DND-41 (cell line): ENCODE measurements at regions not wholly inside any gene's neighbourhood (a gene's known extent, or its start where the extent isn't known, plus 50 kb on each side); places are given as distances from the start of the nearest gene placed in this dataset.
"Not testable (repeated sequence)": the region's sequence is repeated elsewhere in the genome, so short reads cannot be mapped to it uniquely, and the experiment has no call there.

Experiments
- EZH2 ChIP-seq: IDR thresholded peaks from 3 replicates; pipeline ENCODE4 v1.6.1; 2012; ENCODE audit warnings: borderline replicate concordance, low read depth, mild to moderate bottlenecking, moderate library complexity, low read length, inconsistent platforms; ENCODE audit not compliant: severe bottlenecking
- TF ChIP-seq, protein P1 (sequence below): IDR thresholded peaks from 2 replicates; pipeline ENCODE4 v1.5.1; 2012; ENCODE audit warnings: borderline replicate concordance, low read length, moderate library complexity, mild to moderate bottlenecking; ENCODE audit not compliant: poor library complexity, severe bottlenecking; ENCODE audit errors: extremely low read depth

DNA sequence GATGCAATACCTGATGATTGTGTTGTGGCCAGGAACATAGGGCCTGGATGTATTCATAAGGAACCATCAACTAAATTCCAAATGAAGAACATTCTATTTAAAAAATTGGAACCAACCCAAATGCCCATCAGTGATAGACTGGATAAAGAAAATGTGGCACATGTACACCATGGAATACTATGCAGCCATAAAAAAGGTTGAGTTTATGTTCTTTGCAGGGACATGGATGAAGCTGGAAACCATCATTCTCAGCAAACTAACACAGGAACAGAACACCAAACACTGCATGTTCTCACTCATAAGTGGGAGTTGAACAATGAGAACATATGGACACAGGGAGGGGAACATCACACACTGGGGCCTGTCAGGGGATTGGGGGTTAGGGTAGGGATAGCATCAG lies 150.6 kb downstream of the DUSP10 start:
- TF ChIP-seq, protein P1, sequence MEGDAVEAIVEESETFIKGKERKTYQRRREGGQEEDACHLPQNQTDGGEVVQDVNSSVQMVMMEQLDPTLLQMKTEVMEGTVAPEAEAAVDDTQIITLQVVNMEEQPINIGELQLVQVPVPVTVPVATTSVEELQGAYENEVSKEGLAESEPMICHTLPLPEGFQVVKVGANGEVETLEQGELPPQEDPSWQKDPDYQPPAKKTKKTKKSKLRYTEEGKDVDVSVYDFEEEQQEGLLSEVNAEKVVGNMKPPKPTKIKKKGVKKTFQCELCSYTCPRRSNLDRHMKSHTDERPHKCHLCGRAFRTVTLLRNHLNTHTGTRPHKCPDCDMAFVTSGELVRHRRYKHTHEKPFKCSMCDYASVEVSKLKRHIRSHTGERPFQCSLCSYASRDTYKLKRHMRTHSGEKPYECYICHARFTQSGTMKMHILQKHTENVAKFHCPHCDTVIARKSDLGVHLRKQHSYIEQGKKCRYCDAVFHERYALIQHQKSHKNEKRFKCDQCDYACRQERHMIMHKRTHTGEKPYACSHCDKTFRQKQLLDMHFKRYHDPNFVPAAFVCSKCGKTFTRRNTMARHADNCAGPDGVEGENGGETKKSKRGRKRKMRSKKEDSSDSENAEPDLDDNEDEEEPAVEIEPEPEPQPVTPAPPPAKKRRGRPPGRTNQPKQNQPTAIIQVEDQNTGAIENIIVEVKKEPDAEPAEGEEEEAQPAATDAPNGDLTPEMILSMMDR, result not testable (repeated sequence)
- not testable (repeated sequence) for TF ChIP-seq EZH2
